GM19452 (cell line): ENCODE measurements at regions not wholly inside any gene's neighbourhood (a gene's known extent, or its start where the extent isn't known, plus 50 kb on each side); places are given as distances from the start of the nearest gene placed in this dataset.
"Not testable (repeated sequence)": the region's sequence is repeated elsewhere in the genome, so short reads cannot be mapped to it uniquely, and the experiment has no call there.

Experiments used
- ATAC-seq: cut with Tn5 transposase; IDR thresholded peaks from one replicate; pipeline ENCODE4 v1.9.1; 2021; ENCODE audit not compliant: unreplicated experiment

DNA sequence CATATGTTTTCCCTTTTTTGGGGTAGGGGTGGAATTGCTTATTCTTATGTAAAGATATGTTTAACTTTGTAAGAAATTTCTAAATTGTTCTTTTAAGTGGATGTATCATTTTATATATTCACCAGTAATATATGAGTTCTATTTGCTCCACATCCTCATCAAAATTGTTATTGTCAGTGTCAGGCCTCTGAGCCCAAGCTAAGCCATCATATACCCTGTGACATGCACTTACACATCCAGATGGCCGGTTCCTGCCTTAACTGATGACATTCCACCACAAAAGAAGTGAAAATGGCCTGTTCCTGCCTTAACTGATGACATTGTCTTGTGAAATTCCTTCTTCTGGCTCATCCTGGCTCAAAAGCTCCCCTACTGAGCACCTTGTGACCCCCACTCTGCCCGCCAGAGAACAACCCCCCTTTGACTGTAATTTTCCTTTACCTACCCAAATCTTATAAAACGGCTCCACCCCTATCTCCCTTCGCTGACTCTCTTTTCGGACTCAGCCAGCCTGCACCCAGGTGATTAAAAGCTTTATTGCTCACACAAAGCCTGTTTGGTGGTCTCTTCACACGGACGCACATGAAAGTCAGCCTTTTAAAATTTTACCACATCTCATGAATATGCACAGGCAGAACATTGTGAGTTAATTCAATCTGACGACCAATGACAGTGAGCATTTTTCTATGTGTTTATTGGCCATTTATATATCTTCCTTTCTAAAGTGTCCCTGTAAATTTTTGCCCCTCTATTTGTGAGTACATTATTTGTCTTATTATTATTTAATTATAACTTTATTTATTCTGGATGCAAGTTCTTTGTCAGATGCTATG lies 176.8 kb downstream of the CDC14C start:
- not testable (repeated sequence) for ATAC-seq

DNA sequence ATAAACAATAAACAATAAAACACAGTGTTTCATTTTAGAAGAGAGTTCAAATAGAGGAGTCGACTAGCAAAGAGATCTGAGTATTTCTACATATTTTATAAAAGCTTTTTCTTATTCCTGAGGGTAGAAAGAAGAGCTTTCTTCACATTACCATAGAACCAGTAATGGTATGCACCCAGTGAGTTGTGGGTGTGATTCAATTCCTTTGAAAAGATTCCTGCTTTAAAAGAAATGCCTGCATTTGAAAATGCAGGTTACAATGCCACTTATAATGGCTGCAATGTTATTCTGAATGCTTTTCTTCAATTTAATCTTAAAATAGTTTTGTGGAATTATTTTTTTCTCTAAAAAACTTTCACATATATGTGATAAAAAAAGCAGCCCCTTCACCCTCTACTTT lies 178.1 kb downstream of the CDC14C start:
- ATAC-seq: no peak

DNA sequence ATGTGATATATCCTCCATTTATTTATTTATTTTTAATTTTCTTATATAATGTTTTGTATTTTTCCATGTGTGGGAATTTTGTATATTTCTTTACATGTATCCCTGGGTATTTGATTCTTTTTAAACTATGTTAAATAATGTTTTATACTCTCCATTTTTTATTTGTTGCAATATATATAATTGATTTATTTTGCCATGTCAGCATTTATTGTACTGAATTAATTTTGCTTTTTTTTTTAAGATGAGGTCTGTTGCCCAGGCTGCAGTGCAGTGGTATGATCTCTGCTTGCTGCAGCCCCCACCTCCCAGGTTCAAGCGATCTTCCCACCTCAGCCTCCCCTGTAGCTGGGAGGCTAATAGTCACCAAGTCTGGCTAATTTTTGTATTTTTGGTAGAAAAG lies 187.4 kb downstream of the CDC14C start:
- no peak for ATAC-seq

DNA sequence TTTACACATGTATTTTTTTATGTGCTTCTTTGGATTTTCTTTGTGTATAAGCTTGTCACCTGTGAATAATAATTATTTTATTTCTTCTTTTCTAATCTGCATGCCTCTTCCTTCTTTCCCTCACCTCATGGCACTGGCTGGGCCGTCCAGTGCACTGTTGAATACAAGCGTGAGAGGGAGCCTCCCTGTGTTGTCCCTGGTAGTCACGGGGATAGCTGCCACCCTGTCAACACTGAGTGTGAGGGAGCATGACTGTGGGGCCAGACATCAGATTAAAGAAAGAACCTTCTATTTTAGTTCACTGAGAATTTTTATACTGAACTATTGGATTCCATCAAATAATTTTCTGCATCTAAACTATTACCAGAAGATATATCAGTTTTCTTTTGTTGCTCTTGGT lies 187.9 kb downstream of the CDC14C start:
- ATAC-seq: no peak

DNA sequence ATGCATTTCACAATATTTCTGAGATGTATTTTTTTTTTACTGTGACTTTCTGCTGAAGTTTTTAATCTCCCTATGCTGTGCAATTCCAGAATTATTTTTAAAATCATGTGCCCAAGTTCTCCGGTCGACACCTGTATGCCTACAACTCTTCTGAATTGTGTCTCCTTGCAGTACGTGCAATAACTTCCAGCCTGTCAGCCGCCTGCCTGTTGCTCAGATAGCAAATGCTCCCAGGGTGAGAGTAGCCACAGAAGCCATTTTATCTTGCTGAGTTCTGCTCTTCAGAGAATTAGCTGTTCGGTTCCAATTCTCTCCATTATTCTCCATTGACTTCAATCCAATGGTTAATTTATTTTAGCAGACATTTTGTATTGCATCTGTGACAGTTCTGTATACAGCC lies 188.3 kb downstream of the CDC14C start:
- ATAC-seq: no peak

DNA sequence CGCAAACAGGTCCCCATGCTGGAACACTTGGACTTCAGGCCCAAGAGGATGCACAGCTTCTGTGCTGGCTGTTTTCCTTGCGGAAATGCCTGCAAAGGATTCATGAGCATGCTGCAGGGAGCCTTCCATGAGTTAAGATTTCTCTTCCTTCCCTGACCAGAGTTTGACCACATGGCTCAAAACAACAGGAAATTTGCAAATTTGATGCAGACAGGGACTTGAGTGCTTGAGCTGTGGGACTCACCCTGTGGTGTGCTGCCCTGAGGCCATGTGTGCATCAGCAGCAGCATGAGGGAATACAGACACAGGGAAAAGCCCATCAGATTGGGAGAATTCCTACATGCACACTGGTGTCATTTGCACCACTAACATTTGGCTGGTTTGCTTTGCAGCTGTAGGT lies 195.4 kb downstream of the CDC14C start:
- ATAC-seq: no peak

DNA sequence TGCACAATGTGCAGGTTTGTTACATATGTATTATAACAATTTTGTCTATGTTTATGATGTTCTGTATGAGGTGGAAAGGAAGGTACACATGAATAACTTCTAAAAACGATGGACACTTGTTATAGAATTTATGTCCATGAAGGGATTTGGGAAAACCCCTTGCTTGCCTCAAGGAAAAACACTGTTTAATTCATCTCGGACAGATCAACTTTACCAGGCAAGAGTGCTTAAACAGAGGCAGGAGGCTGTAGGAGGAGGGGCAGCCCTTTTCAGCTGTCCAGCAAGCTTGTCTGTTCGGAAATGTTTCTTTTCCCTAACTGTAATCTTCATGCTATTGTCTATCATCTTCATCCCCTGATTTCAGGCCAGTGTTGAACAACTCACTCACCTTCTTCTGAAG lies 200.9 kb downstream of the CDC14C start:
- no peak for ATAC-seq

DNA sequence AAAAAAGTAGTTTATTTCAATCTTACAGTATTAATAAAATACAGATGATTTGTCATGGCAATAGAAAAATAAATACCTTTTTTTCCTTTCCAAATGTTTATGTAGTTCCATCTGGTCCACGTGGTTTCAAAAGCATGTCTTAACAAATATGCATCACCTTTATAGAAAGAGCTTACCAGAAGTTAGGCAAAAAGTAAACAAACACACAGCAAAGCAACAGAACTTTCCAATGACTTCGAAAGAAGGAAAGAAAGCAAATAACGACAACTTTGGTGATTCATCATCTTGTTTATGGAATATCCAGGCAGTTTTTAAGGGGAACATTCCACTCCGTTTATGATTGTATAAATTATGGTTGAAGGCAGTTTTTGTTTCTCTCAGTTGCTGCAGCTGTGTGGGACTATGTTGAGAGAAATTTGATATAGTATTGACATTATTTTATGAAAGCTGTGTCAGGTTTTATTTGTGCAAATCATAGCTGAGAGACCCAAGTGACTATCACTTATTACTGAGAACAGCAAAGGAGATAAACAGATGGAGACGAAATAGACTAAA lies 203.1 kb downstream of the CDC14C start:
- ATAC-seq: no peak

DNA sequence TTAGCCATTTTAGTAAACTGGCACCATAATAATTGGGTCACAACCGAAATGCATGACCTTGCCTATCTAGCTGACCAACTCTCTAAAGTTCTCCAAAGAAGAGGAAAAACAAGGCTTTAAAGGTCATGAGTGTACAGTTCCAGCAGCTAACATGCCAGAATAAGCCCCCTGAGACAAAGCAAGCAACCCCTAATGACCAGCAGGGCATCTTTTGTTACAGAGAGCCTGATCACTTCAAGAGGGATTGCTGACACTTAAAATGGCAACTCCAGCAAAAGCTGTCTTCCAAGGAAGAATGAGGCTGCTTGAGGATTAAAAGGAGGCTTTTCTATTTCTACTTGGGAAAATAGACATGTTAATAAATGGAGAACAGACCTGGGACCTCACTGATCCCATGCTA lies 213.6 kb downstream of the CDC14C start:
- ATAC-seq: no peak

DNA sequence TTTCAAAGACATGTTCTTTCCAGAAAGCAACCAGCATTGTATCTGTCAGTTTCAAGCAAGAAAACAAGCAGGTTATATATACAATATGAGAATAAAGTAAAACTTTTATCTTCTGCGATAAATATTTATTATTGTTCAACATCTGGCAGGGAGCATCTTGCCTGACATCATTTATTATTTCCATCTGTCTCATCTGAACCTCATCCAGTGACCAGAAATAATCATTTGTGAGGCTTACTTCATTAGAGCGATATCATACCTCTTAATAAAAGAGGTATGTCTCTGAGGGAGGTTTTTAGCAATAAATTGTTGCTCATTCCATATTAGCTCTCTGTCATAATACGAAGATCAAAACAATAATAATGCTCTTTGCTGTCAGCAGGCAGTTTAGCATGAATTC lies 226.1 kb downstream of the CDC14C start:
- no peak for ATAC-seq

DNA sequence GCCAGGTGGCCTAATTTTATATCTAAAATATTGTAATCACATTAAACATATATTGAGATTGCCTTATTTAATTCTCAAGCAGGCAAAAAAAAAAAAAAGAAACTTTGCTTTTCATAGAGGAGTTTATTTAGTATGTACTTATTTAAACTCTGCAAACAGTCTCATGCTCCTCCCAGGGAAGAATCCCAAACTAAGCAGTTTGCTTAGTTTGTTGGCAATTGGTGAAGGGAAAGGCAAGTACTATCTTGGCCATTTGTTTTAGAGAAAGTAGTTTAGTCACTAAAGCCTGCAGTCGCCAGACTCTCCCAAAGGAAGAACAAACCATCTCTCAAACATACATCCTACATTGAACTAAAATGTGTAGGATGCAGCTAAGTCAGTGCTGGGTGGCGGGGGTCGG lies 226.8 kb downstream of the CDC14C start:
- ATAC-seq: no peak

DNA sequence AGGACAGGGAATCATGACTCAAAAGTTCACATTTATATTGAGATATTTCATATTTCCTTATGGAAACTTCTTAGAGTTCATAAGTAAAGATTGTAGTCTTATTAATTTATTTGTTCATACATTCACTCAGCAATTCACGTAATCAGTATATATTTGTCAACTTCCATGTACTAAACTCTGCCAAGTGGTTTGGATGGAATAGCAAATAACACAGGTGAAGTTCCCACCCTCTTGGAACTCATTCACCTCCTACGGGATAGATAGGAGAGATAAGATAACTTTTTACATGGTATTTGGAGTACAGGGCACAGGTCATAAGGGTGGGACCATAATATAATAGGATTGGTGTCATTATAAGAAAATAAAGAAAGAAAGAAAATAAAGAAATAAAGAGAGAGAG lies 234.0 kb downstream of the CDC14C start:
- no peak for ATAC-seq

DNA sequence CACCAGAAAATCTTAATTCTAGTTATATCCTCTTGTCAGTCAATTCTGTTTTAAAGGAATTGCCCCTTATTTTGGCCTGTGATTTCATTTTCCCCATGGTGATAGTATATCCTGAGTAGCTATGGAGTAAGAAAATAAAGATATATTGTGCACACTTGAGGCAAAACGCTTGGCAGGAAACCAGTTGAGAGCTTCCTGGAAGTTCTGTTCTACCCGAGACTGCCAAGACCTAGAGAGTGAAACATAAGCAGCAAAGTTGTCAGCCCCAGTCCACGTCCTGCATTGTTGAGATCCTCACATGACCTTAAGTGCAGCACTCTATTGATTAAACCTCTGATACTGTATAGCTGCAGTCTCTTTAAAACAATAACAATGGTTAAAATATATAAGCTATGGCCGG lies 235.2 kb downstream of the CDC14C start:
- no peak for ATAC-seq

DNA sequence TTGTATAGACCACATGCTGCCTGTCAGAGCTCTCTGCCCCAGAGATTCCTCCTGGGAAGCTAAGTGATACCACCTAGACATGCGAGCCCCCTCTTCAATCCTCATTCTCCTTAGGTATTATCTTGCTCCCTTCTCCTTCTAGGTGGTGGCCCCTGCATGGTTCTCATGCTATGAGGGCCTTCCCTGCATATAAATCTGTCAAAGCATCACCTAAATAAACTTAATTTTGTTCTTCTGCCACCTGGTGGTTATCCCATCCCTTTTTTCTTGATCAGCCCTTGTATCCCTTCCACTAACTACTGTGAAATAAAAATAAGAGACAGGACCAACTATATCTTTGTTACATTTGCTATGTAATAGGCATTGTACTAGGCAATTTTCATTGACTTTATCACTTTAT lies 242.1 kb downstream of the CDC14C start:
- ATAC-seq: no peak

DNA sequence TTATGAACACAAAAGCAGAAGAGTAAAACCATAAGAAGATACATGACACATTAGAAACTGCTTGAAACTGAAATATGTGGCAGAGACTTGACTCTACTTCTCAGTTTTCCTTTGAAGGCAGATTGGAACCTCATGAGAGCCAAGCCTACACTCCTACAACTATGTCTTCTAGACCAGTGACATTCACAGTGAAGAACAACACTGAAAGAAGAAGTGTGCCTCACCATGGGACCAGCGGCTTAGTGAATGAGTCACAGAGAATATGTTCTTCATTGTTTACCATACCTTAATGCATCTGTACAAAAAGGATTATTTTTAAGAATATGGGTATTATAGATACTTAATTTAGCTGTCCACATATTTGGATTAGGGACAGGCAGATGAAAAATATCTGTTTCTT lies 248.3 kb downstream of the CDC14C start:
- no peak for ATAC-seq

DNA sequence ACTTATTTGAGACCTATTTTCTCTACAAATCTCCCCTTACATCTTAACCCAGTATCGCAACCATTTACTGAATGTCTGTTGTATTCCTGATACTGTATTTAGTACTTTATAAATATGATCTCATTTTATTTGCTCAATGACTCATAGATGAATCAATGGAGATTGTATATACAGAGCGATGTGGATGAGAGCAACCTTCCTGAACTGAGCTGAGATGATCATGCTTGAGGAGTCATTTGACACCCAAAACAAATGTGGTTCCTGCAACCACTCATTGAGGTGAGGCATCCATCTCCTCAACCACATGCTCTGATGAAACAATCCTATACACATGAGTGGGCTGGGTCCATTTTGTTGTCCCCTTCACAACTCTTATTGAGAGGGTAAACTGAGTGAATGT lies 250.0 kb downstream of the CDC14C start:
- no peak for ATAC-seq

DNA sequence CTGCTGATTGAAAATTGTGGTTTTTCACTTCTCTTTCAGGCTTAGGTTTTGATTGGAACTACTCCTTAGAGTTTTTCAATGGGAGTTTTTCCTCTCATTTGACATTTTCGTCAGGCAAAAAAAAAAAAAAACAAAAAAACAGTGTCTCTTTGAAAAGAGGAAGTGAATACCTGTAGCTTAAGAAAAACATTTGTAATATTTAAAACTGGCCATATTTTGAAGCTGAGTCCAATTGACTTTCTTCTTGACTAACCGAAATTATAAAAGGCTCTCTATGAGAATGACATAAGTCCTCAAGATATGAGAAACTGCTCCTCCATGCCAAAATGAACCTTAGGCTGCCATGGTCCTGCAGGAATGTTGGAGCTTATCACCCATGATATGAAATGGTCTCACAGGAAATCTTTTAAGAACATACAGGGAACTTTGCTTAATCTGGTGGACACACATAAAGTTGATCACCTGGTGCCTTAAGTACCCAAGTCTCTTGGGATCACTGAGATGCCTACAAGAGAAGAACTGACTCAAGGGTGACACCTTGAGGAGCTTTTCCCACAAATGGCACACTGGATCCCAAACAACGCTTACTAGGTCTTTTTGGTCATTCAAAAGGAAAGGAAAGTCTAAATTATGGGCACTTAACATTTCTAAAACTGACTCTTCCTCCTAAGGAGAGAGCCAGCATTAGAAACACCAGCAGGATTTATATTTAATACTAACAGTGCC lies 263.4 kb downstream of the CDC14C start:
- no peak for ATAC-seq

DNA sequence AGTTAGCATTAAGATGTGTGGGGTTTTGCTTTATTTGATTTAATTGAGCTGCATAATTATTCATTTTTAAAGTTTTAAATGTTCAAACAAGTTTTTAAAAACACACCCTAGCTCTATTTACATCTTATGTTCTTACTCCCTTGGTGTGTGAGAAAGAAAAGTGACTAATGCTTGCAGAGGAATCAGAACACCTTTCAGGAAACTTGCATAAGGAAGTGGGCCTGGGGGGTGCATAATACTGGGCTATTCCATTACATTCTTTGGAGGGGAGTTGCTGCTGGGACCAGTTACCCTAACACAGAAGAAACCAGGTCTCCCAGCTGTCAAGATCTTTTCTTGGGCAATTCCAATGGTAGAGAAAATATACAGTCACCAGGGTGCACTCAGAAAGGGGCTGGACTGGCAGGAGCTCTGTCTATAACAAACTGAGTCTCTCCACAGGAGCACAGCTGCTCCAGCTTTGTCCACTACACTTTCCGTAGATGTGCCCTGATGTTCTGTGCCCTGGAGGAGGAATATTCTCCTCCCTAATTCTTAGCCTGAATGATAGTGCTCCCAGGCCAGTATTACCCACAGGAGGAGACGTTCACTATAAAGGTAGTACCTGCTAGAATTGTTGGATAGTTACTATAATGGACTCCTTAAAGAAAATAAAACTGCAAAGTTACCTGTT lies 304.2 kb downstream of the CDC14C start:
- no peak for ATAC-seq

DNA sequence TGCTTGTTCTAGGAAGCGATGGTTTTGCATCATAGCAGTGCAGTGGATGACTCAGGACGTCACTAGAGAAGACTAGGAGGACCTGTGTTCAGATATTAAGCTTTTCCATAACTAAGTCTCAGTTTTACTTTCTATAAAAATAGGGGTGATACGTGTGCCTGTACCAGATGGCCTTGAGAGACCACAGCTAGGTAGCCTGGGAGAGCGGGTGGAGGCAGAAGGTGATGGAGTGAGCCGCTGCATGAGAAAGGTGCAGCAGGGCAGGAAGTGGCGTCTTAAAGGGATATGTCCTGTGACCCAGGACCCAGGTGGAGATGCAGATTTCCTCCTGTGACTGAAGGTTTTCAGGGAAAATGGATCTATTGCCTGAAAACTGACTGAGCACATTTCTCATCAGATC lies 304.9 kb downstream of the CDC14C start:
- ATAC-seq: no peak

DNA sequence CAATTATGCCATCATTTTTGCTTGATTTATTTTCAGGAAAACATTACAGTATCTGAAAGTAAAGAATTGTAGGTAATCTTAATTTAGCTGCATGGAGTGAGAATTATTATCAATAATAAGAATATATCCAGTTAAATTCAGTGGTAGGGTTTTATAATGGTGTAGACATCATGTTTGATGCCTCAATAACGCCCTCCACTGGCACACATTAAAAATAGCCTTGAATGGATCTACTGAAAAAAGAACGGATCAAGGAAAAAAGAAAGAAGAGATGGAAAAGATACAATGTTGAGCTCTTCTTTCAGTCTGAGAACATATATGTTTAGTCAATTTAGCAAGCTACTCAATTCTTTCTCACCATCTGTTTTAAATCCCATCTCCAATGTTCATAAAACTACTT lies 319.2 kb downstream of the CDC14C start:
- no peak for ATAC-seq

DNA sequence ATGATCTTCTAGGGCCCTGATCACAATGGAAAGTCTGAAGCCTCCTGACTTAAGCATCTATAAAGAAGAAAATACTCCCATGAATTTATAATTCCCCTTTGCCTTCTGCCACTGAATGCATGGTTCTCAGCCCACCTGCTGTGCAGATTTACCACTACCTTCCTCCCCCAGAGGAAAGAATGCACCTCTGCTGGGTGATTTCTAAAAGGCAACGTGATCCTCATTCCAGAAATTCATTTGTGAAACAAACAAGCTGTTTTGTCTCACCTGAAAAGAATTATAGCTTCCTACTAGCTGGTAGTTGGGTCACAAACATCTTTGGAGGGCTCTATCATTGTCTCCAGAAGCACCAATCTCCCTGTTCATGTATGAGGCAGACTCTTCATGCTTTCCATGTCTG lies 320.2 kb downstream of the CDC14C start:
- no peak for ATAC-seq

DNA sequence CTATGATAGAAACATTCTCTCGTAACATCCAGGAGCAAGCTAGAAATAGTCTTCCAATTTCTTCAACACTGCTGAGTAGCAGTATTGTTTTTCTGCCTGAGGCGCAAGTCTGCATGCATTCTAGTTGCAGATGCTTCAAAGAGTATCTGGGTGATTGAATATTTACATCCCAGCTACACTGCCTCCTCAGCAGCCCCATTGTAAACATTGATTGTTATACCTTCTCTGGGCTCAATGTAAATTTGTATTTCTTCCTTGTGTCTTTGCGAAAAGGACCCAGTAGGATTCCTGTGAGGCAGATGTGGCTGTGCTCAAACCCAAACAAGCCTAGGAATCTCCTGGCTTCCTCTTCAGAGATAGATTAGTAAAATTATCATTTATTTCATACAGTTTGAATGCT lies 320.7 kb downstream of the CDC14C start:
- ATAC-seq: no peak
